GM20431 (cell line): ENCODE measurements at regions not wholly inside any gene's neighbourhood (a gene's known extent, or its start where the extent isn't known, plus 50 kb on each side); places are given as distances from the start of the nearest gene placed in this dataset.

Experiments
- in situ Hi-C: fragments of 300-500 bp; cut with MseI, MboI; formaldehyde crosslinking; loops from one replicate; pipeline ENCODE4 v1.15.0; 2020; ENCODE audit warnings: low sequenced_read_pairs; ENCODE audit not compliant: unreplicated experiment

- in situ Hi-C loops = no loop called here
Observed at GRCh38 chr1:59151860-59152259, 145.0 kb upstream of the FGGY start.

GRCh38 chr1:59152511-59152910 is 144.4 kb upstream of the FGGY start:
- in situ Hi-C loops = no loop called here

- in situ Hi-C loops = no loop called here
Observed at GRCh38 chr1:59154401-59154800, 142.5 kb upstream of the FGGY start.

GRCh38 chr1:59155351-59155750 is 141.5 kb upstream of the FGGY start:
- in situ Hi-C loops = no loop called here

GRCh38 chr1:59156051-59156450 is 140.8 kb upstream of the FGGY start:
- in situ Hi-C loops = no loop called here

- in situ Hi-C loops = no loop called here
Observed at GRCh38 chr1:59156526-59157199, 140.2 kb upstream of the FGGY start.

- in situ Hi-C loops = no loop called here
Observed at GRCh38 chr1:59158321-59158720, 138.6 kb upstream of the FGGY start.

- in situ Hi-C loops = no loop called here
Observed at GRCh38 chr1:59159557-59160203, 137.2 kb upstream of the FGGY start.

GRCh38 chr1:59161136-59161535 is 135.8 kb upstream of the FGGY start:
- in situ Hi-C loops = no loop called here

- in situ Hi-C loops = no loop called here
Observed at GRCh38 chr1:59162665-59163064, 134.2 kb upstream of the FGGY start.

- in situ Hi-C loops = no loop called here
Observed at GRCh38 chr1:59163268-59164092, 133.4 kb upstream of the FGGY start.

- in situ Hi-C loops = no loop called here
Observed at GRCh38 chr1:59164371-59164770, 132.5 kb upstream of the FGGY start.

- in situ Hi-C loops = no loop called here
Observed at GRCh38 chr1:59165353-59165752, 131.5 kb upstream of the FGGY start.

GRCh38 chr1:59169703-59170102 is 127.2 kb upstream of the FGGY start:
- in situ Hi-C loops = no loop called here

- in situ Hi-C loops = no loop called here
Observed at GRCh38 chr1:59170659-59171058, 126.2 kb upstream of the FGGY start.

- in situ Hi-C loops = no loop called here
Observed at GRCh38 chr1:59171788-59172187, 125.1 kb upstream of the FGGY start.

GRCh38 chr1:59172693-59173092 is 124.2 kb upstream of the FGGY start:
- in situ Hi-C loops = no loop called here

GRCh38 chr1:59173721-59174120 is 123.2 kb upstream of the FGGY start:
- in situ Hi-C loops = no loop called here

- in situ Hi-C loops = no loop called here
Observed at GRCh38 chr1:59176471-59176870, 120.4 kb upstream of the FGGY start.

GRCh38 chr1:59177756-59178155 is 119.1 kb upstream of the FGGY start:
- in situ Hi-C loops = no loop called here
